IPS-20b (cell line): ENCODE measurements at regions not wholly inside any gene's neighbourhood (a gene's known extent, or its start where the extent isn't known, plus 50 kb on each side); places are given as distances from the start of the nearest gene placed in this dataset.

ENCODE experiments used
- H3K27ac ChIP-seq: one replicate; pipeline ENCODE4 v1.5.1; 2013; ENCODE audit warnings: low read length
- H3K27me3 ChIP-seq: 2 replicates; pipeline ENCODE4 v1.6.1; 2013; ENCODE audit warnings: mild to moderate bottlenecking, low read length, inconsistent platforms; ENCODE audit not compliant: insufficient read depth
- H3K36me3 ChIP-seq: 2 replicates; pipeline ENCODE4 v1.6.1; 2013; ENCODE audit warnings: low read depth, mild to moderate bottlenecking, inconsistent platforms, low read length, moderate library complexity; ENCODE audit not compliant: insufficient read depth
- H3K4me1 ChIP-seq: 2 replicates; pipeline ENCODE4 v1.6.1; 2013; ENCODE audit warnings: mild to moderate bottlenecking, control low read depth, inconsistent platforms, low read length, moderate library complexity; ENCODE audit not compliant: insufficient read depth
- H3K4me3 ChIP-seq: 2 replicates; pipeline ENCODE4 v1.5.1; 2013; ENCODE audit warnings: mild to moderate bottlenecking, low read length, inconsistent platforms
- H3K9ac ChIP-seq: 2 replicates; pipeline ENCODE4 v1.6.1; 2013; ENCODE audit warnings: low read depth, mild to moderate bottlenecking, inconsistent platforms, low read length, moderate library complexity
- H3K9me3 ChIP-seq: 2 replicates; pipeline ENCODE4 v1.6.1; 2013; ENCODE audit warnings: mild to moderate bottlenecking, low read depth, low read length, inconsistent platforms; ENCODE audit not compliant: insufficient read depth

DNA sequence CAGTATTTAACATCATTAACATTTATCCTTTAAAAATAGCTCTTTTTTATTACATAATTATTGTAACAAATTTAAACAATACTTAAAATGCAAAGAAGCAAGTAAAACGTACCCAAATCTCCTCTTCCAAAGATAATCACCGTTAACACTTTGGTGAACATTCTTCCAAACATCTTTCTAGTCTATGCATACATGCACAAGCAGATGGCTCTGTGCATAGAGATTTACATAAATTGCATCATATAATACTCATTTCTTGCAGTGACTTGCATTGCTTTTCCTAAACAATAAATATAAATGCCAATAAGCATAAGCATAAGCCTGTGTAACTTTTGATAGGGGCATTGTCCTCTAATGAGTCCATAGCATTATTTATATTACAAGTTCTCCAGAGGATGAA lies 89.4 kb upstream of the PALS2 start:
- no peaks in the 10 kb centered on the region for H3K4me1 ChIP-seq
- no peak overlapping the region for H3K27ac ChIP-seq
- no peak overlapping the region for H3K4me3 ChIP-seq
- H3K9ac ChIP-seq, result no peak overlapping the region
- no peaks in the 10 kb centered on the region; the same call in 1 of the 2 replicates for H3K27me3 ChIP-seq
- no peaks in the 10 kb centered on the region for H3K9me3 ChIP-seq
- no peaks in the 10 kb centered on the region for H3K36me3 ChIP-seq

DNA sequence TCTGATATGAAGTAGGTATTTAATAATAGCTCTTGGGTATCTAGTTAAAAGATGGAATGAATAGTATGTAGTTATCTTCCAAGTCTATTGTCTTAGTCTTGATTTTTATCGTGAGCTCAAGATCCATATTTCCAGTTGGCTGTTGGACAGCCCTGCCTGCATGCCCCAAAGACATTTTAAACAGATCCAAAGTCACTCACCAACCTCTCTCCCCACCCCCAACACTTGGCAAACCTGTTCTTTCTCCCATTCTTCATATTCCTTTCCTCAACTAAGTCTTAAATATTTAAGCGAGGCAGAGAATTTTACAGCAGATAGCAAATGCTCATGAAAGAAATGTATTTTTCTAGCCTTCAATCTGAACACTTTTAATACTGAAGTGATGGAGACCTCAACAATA lies 80.7 kb upstream of the PALS2 start:
- Histone ChIP-seq H3K4me3 (no peak overlapping the region), H3K9ac (no peak overlapping the region), H3K4me1 (no peaks in the 10 kb centered on the region), H3K36me3 (no peaks in the 10 kb centered on the region), H3K9me3 (peaks cover 8% of the 10 kb centered on the region; the same call in 1 of the 2 replicates), H3K27me3 (no peaks in the 10 kb centered on the region; the same call in 1 of the 2 replicates), H3K27ac (no peak overlapping the region)

DNA sequence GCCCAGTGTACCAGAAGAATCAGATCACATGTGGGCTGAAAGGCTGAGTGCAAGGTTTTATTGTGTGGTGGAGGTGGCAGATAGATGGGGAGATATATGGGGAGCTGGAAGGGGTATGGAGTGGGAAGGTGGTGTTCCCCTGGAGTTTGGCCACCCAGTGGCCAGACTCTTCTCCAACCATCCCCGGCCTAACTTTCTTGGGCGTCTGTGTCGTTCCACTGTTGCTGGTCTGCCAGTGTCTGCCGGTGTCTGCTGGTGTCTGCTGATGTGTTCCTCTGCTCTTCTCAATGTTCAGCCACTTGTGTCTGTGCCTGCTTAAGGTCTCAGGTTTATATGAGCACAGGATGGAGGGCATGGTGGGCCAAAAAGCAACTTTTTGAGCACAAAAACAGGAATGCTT lies 78.4 kb upstream of the PALS2 start:
- H3K27me3 ChIP-seq, result no peaks in the 10 kb centered on the region
- H3K9me3 ChIP-seq, result peaks cover 8% of the 10 kb centered on the region; the same call in 1 of the 2 replicates

DNA sequence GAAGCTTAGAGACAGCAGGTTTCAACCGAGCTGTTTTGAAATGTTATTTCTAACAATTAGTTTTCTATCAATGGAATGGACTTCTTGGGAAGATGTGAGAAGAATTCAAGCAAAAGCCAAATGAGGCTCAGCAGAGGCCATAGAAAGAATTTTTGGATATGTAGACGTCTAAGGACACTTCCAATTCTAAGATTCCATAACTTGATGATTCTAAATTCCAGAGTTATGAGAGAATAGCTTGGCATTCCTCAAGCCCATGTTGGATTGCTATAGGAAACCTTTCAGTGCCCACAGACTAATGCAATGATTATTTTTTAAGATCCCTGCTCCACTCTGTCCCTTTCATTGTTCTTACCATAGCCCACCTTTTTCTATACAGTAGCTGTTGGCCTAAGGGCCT lies 77.2 kb upstream of the PALS2 start:
- H3K4me1 ChIP-seq, result peaks cover 6% of the 10 kb centered on the region
- no peak overlapping the region for H3K27ac ChIP-seq
- no peaks in the 10 kb centered on the region for H3K36me3 ChIP-seq
- H3K27me3 ChIP-seq, result no peaks in the 10 kb centered on the region
- H3K9ac ChIP-seq, result no peak overlapping the region
- no peak overlapping the region for H3K4me3 ChIP-seq
- H3K9me3 ChIP-seq, result peaks cover 8% of the 10 kb centered on the region; the same call in 1 of the 2 replicates

More for the DNA sequence above, 78.4 kb upstream of the PALS2 start:
- H3K27ac ChIP-seq, result no peak overlapping the region
- H3K4me1 ChIP-seq, result no peaks in the 10 kb centered on the region; the same call in 1 of the 2 replicates
- no peak overlapping the region for H3K9ac ChIP-seq
- no peaks in the 10 kb centered on the region for H3K36me3 ChIP-seq
- H3K4me3 ChIP-seq, result no peak overlapping the region

DNA sequence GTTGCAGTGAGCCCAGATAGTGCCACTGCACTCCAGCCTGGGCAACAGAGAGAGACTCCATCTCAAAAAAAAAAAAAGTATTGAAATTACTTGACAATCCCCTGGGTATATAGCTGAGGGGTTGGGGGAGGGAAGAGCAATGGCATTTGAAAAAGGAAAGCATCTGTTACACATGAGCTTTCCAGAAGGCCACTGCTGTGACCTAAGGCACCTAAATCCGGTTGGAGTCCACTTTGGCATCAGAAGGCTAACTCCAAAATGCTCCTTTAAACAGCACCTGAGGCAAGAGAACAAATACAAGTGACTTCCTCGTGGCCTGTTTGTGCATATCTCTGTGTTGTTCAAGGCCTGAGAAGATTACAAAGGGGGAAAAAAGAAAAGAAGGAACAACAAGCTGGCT lies 74.8 kb upstream of the PALS2 start:
- peaks cover 9% of the 10 kb centered on the region for H3K4me1 ChIP-seq
- H3K36me3 ChIP-seq, result no peaks in the 10 kb centered on the region
- no peak overlapping the region for H3K4me3 ChIP-seq
- H3K27me3 ChIP-seq, result no peaks in the 10 kb centered on the region
- peaks cover 8% of the 10 kb centered on the region; the same call in 1 of the 2 replicates for H3K9me3 ChIP-seq
- H3K27ac ChIP-seq, result no peak overlapping the region
- H3K9ac ChIP-seq, result no peak overlapping the region

DNA sequence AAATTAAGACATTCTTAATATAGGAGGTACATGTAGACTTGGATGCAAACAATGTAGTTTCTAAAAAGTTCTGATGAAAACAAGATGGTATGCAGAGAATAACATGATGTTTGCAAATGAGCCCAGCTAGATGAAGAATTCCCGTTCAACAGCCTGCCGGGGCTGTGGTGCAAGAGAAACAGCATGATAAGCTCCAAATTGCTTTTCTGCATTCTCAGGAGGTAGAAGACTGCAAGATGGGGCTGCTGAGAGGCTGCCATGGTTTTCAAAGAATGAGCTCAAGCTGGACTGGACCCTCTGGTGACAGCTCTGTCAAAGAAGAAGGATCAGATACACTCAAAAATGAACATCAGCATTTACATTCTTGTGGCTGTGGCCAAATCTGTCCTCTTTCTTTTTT lies 73.4 kb upstream of the PALS2 start:
- Histone ChIP-seq H3K27ac (no peak overlapping the region), H3K27me3 (no peaks in the 10 kb centered on the region), H3K9me3 (peaks cover 3% of the 10 kb centered on the region; the same call in 1 of the 2 replicates), H3K36me3 (no peaks in the 10 kb centered on the region), H3K9ac (no peak overlapping the region), H3K4me1 (peaks cover 12% of the 10 kb centered on the region), H3K4me3 (no peak overlapping the region)

DNA sequence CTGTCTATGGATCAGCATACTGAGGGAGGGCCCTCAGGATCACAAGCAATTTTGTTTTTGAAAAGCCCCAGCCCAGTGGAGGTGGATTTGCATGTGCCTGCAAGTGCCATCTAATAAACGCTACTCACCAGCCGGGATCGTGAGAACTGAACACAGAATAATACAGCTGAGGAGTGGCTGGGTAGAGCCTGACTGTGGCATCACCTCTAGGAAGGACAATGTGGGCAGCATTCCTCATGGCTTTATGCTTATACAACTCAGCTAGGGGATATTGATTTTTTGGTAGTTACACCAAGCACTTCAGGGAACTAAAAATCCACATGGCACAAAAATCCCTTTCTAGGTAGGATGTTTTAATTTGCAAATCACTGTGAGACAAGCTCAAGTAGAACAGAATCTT lies 72.7 kb upstream of the PALS2 start:
- Histone ChIP-seq H3K36me3 (no peaks in the 10 kb centered on the region), H3K27me3 (no peaks in the 10 kb centered on the region), H3K27ac (no peak overlapping the region), H3K9me3 (no peaks in the 10 kb centered on the region), H3K4me1 (peaks cover 16% of the 10 kb centered on the region), H3K4me3 (no peak overlapping the region), H3K9ac (no peak overlapping the region)

DNA sequence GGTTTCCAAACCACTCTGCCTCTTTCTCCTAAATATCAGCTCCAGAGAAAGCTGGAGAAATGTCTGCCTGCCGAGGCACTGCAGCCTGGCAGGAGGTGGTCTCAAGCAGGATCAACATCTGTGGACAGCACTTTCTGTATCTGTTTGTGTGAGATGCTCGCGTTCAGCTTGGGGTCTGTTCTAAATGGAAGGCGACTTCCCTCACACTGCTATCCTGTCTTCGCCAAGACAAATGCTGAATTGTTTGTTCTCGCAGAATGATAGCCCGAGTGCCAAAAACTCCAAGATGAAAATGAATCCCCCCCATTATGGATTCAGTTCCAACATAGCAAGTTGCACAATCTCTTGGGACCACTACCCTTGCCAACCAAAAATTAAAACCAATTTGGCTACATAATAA lies 72.2 kb upstream of the PALS2 start:
- Histone ChIP-seq H3K9me3 (no peaks in the 10 kb centered on the region), H3K36me3 (no peaks in the 10 kb centered on the region), H3K9ac (no peak overlapping the region), H3K4me3 (no peak overlapping the region), H3K4me1 (peaks cover 20% of the 10 kb centered on the region), H3K27ac (no peak overlapping the region), H3K27me3 (no peaks in the 10 kb centered on the region)

DNA sequence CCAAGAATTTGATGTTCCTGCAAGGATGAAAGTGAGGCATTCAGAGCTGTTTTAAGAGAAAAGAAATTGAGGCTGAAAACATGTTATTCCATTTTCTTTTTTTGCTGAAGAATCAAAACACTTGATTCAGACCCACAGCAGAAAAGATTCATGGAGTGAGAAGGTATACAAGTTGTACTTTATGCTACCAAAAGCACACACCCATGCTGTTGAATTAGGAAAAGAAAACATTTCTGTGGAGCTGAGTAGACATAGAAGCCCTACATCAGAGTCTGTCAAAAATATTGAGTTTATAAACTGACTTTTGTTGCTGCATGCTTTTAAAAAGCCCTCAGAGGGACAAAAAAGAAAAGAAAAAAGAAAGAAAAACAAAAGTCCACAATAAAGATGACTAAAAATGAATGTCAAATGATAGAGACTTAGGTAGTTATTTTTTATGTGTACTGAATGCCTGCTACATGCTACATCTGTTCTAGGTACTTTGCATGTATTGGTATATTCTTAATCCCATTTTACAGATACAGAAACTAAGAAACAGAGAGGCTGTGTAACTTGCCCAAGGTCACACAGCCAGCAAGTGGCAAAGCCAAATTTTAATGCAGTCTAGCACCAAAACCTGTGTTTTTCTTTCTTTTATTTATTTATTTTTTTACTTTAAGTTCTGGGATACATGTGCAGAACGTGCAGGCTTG lies 71.7 kb upstream of the PALS2 start:
- no peaks in the 10 kb centered on the region for H3K27me3 ChIP-seq
- no peak overlapping the region for H3K9ac ChIP-seq
- no peak overlapping the region for H3K4me3 ChIP-seq
- no peak overlapping the region for H3K27ac ChIP-seq
- H3K9me3 ChIP-seq, result no peaks in the 10 kb centered on the region
- H3K4me1 ChIP-seq, result peaks cover 20% of the 10 kb centered on the region
- H3K36me3 ChIP-seq, result no peaks in the 10 kb centered on the region

DNA sequence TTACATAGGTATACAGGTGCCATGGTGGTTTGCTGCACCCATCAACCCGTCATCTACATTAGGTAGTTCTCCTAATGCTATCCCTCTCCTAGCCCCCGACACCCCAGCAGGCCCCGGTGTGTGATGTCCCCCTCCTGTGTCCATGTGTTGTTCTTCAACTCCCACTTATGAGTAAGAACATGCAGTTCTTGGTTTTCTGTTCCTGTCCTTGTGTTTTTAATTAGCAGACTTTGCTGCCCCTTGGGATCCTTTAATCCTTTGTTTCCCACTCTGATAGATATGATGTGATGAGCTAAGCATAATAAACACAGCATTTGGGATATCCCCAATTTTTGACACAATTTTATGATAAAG lies 71.1 kb upstream of the PALS2 start:
- Histone ChIP-seq H3K9ac (no peak overlapping the region), H3K27ac (no peak overlapping the region), H3K4me3 (no peak overlapping the region), H3K27me3 (no peaks in the 10 kb centered on the region), H3K36me3 (no peaks in the 10 kb centered on the region), H3K9me3 (no peaks in the 10 kb centered on the region), H3K4me1 (peaks cover 20% of the 10 kb centered on the region)

DNA sequence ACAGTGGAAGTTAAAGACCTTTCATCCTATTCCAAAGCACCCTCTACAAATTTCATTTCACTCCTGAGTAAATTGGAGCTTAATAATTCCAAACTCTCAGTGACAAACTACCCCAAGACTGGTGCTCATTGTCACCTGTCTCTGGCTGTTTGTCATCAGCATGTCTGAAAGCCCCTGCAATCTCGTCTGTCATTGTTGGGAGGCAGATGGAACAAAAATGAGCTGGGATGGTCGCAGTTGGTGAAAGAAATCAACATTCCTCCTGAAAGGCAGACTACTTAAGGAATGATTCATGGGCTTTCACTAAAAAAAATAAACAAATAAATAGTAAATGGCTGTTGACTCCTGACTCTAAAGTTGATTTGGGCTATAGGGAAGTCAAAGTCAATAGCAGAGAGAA lies 69.7 kb upstream of the PALS2 start:
- Histone ChIP-seq H3K27ac (no peak overlapping the region), H3K36me3 (no peaks in the 10 kb centered on the region), H3K27me3 (no peaks in the 10 kb centered on the region), H3K4me3 (no peak overlapping the region), H3K9ac (no peak overlapping the region), H3K9me3 (no peaks in the 10 kb centered on the region), H3K4me1 (peaks cover 20% of the 10 kb centered on the region)

DNA sequence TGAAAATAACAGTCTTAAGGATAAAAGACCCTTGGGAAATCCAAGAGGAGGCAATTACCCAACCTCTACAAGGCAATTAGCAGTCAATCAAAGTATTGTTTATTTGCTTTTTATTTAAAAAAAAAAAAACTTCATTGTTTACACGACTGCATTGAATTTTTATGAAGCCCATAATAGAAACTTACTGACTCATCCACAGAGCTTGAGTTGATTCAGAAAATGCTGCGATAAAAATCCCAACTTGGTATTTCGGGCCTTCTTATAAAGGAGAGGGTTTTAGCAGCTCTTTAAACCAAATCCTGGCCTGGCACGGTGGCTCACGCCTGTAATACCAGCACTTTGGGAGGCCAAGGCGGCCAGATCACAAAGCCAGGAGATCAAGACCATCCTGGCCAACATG lies 69.2 kb upstream of the PALS2 start:
- no peak overlapping the region for H3K27ac ChIP-seq
- no peak overlapping the region for H3K9ac ChIP-seq
- H3K9me3 ChIP-seq, result no peaks in the 10 kb centered on the region
- H3K4me3 ChIP-seq, result no peak overlapping the region
- peaks cover 20% of the 10 kb centered on the region for H3K4me1 ChIP-seq
- H3K36me3 ChIP-seq, result no peaks in the 10 kb centered on the region
- no peaks in the 10 kb centered on the region for H3K27me3 ChIP-seq
